ENCODE measurements at regions not wholly inside any gene's neighbourhood (a gene's known extent, or its start where the extent isn't known, plus 50 kb on each side); places are given as distances from the start of the nearest gene placed in this dataset.

DNA sequence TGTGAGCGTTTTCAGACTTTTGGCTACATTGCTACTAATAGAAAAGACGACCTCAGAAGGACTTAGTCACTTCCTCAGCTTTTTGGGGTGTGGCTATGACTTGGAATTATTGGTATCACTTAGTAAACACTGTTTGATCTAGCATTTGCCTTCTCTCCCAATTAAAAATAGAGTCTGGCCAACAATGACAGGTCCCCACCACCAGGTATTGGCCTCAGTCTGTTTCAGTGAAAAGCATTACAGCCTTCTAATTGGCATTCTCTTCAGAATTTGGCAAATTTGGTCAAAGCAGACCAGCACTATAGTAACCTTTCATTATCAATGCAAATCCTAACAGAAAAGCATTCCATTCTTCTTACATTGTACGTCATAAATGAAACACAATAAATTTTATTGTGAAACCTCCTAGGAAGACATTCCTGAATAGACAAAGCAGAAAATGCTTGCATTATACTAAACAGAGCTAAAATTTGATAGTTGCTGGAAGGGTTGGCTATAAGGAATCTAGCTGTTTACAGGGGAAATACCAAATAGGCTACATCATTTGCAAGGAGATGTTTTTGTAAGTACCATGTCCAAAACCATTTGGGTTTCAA is 613.9 kb downstream of the IRS1 start:
- TF ChIP-seq EZH2 (IDR thresholded peaks at IDR 0.05; ENCODE audit: borderline replicate concordance) = no peak
- TF ChIP-seq, protein P1, sequence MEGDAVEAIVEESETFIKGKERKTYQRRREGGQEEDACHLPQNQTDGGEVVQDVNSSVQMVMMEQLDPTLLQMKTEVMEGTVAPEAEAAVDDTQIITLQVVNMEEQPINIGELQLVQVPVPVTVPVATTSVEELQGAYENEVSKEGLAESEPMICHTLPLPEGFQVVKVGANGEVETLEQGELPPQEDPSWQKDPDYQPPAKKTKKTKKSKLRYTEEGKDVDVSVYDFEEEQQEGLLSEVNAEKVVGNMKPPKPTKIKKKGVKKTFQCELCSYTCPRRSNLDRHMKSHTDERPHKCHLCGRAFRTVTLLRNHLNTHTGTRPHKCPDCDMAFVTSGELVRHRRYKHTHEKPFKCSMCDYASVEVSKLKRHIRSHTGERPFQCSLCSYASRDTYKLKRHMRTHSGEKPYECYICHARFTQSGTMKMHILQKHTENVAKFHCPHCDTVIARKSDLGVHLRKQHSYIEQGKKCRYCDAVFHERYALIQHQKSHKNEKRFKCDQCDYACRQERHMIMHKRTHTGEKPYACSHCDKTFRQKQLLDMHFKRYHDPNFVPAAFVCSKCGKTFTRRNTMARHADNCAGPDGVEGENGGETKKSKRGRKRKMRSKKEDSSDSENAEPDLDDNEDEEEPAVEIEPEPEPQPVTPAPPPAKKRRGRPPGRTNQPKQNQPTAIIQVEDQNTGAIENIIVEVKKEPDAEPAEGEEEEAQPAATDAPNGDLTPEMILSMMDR (IDR thresholded peaks at IDR 0.05; ENCODE audit: poor library complexity) = no peak

All from hepatocyte (in vitro differentiated cells).